ENCODE measurements at regions not wholly inside any gene's neighbourhood (a gene's known extent, or its start where the extent isn't known, plus 50 kb on each side); places are given as distances from the start of the nearest gene placed in this dataset.
"Not testable (repeated sequence)": the region's sequence is repeated elsewhere in the genome, so short reads cannot be mapped to it uniquely, and the experiment has no call there.

DNA sequence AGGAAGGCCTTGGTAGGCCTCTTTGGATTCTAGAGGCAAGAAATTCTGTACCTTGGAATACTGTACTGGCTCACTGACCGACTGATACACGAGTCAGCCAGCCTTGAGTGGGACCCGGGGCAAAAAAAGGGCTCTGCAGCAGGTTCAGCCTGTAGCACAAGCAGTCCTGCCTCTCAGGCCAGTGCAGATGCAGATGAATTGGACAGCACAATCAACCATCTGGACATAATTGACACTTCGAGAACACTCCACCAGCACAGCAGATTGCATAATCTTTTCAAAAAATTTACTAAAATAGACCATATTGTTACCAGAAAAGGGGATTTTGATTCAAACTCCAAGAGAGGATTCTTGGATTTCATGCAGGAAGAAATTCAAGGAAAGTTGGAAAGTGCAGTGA lies 241.6 kb downstream of the RPIA start:
- Mint-ChIP-seq H3K4me3 (no peak overlapping the region), H3K27me3 (ENCODE audit: low read depth in 3 of 3) (peaks cover 0 to 2% (median 0%) of the 10 kb centered on the region in 3 donors), H3K4me1 (no peaks in the 10 kb centered on the region), H3K27ac (no peak overlapping the region), H3K9me3 (no peaks in the 10 kb centered on the region), H3K36me3 (no peaks in the 10 kb centered on the region)
- no peak for DNase-seq

DNA sequence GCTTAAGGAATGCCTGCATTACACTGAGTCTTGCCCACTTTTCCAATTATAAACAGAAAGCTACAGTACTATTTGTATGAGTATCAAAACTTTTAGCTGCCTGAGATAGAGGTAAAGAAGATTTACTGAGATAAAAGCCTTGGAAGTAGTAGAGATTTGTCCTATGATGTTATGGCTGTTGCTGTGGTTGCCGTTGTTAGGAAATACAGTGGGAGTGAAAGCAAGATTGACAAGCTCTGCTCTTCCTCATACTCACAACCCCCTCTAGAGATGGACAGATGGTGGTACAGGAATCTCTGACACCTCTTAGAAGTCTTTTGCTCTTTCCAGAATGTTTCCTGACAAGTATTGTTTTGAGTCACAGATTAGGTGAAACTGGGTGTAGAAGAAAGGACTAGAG lies 242.5 kb downstream of the RPIA start:
- peaks cover 0 to 2% (median 0%) of the 10 kb centered on the region in 3 donors for H3K27me3 Mint-ChIP-seq (ENCODE audit: low read depth in 3 of 3)
- H3K9me3 Mint-ChIP-seq = no peaks in the 10 kb centered on the region
- DNase-seq = no peak
- H3K27ac Mint-ChIP-seq = no peak overlapping the region
- no peaks in the 10 kb centered on the region for H3K4me1 Mint-ChIP-seq
- no peak overlapping the region for H3K4me3 Mint-ChIP-seq
- no peaks in the 10 kb centered on the region for H3K36me3 Mint-ChIP-seq

- H3K9me3 Mint-ChIP-seq; H3K27me3 Mint-ChIP-seq (ENCODE audit: low read depth in 3 of 3); H3K4me1 Mint-ChIP-seq; H3K4me3 Mint-ChIP-seq; H3K36me3 Mint-ChIP-seq; DNase-seq; H3K27ac Mint-ChIP-seq: not testable (repeated sequence)
These were observed 249.7 kb downstream of the RPIA start for GRCh38 chr2:88941178-88941577.

DNA sequence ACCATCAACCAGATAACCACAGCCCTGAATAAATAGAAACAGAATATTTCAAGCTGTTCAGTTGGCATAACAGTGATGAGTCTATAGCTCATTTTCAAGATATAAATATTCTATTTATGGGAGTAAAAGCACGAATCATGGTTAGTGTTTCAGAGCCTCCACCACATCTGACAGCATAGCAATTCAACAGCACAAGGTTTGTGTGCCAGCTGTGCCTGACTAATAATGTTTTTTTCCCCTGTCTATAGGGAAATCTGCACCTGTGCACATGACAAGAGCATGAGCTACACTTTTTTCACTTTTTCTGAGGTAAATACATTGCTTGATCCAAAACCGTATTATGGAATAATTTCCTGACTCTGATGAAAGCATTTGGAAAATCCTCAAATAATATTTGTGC lies 251.3 kb downstream of the RPIA start:
- H3K4me1 Mint-ChIP-seq = no peaks in the 10 kb centered on the region
- H3K36me3 Mint-ChIP-seq = no peaks in the 10 kb centered on the region
- H3K27ac Mint-ChIP-seq = no peak overlapping the region
- H3K9me3 Mint-ChIP-seq = no peaks in the 10 kb centered on the region
- H3K4me3 Mint-ChIP-seq = no peak overlapping the region
- peaks cover 2 to 5% (median 2%) of the 10 kb centered on the region in 3 donors for H3K27me3 Mint-ChIP-seq (ENCODE audit: low read depth in 3 of 3)
- DNase-seq = no peak

DNA sequence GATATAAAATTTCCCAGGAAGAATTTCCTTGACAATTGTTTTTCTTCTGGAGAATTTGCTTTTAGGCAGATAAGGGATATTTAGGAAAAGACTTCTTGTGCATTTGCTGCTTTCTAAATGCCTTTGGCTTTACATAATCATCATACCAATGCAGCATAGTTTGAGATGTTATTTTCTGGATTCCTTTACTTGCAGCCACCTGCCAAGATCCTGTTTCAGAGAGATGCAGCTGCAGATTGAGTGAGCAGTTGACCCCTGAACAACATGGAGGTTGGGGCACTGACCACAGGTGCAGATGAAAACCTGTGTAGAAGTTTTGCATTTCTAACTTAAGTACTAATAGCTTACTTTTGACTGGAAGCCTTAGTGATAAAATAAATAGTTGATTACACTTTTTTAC lies 257.9 kb downstream of the RPIA start:
- Mint-ChIP-seq H3K4me1 (no peaks in the 10 kb centered on the region), H3K9me3 (peaks cover 0 to 2% (median 0%) of the 10 kb centered on the region in 6 donors), H3K36me3 (no peaks in the 10 kb centered on the region), H3K27ac (no peak overlapping the region), H3K27me3 (ENCODE audit: low read depth in 3 of 3) (peaks cover 0 to 9% (median 0%) of the 10 kb centered on the region in 3 donors), H3K4me3 (no peak overlapping the region)
- DNase-seq = no peak

DNA sequence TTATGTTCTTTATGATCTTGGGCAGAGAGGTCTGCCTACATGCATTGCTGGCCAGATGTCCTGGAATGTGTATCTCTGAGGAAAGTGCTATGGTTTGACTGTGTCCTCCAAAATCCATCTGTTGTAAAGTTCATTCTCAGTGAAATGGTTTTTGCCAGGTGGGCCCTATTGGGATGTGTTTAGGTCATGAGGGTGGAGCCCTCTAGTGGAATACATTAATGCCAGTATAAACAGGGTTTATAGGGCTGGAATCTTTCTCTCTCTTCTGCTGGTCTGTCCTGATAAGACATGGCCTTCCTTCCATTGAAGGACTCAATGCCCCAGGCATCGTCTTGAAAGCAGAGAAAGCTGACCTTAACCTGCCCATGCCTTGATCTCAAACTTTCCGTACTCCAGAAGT lies 258.5 kb downstream of the RPIA start:
- peaks cover 0 to 9% (median 0%) of the 10 kb centered on the region in 3 donors for H3K27me3 Mint-ChIP-seq (ENCODE audit: low read depth in 3 of 3)
- H3K27ac Mint-ChIP-seq = no peak overlapping the region
- no peak for DNase-seq
- H3K9me3 Mint-ChIP-seq = peaks cover 0 to 2% (median 0%) of the 10 kb centered on the region in 6 donors
- H3K4me1 Mint-ChIP-seq = no peaks in the 10 kb centered on the region
- no peak overlapping the region for H3K4me3 Mint-ChIP-seq
- no peaks in the 10 kb centered on the region for H3K36me3 Mint-ChIP-seq

- H3K27ac Mint-ChIP-seq = no peak overlapping the region
- no peaks in the 10 kb centered on the region for H3K4me1 Mint-ChIP-seq
- H3K4me3 Mint-ChIP-seq = no peak overlapping the region
These were observed 264.1 kb downstream of the RPIA start for GRCh38 chr2:88955607-88956006.

DNA sequence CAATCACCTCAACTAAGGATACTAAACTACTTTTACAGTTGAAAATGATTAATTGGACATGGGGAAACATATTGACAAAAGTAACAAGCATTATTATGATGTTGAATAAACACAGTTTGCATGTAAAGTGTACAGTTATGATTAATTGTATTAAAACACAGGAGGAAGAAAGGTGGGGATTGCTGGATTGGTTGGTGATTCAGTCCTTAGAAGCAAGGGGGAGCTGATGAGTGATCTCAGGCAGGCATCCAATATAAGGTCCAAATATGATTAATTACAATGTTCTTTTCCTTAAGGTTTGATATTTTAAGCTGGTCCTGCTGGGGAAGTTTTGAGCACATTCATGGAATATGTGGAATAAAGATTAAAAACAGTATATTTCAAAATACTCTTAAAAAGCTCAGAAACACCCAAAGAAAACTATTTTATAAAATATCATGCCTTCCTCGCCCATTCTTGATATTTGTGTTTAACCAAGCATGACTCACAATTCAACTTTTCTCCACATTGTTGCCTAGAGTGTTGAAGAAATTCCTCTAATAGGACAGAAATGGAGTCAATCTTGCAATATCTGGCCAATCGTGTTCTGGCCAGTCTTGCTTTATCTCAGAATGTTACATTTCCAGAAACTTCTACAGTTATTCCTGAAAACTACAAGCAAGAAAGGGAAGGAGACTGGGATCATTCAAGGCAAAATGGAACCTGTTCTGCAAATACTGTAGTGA lies 268.2 kb downstream of the RPIA start:
- Mint-ChIP-seq H3K36me3 (no peaks in the 10 kb centered on the region), H3K9me3 (no peaks in the 10 kb centered on the region), H3K27me3 (ENCODE audit: low read depth in 3 of 3) (peaks cover 0 to 4% (median 2%) of the 10 kb centered on the region in 3 donors), H3K4me3 (no peak overlapping the region), H3K27ac (no peak overlapping the region), H3K4me1 (no peaks in the 10 kb centered on the region)
- no peak for DNase-seq

More at GRCh38 chr2:88955607-88956006, 264.1 kb downstream of the RPIA start:
- Mint-ChIP-seq H3K36me3 (no peaks in the 10 kb centered on the region), H3K27me3 (ENCODE audit: low read depth in 3 of 3) (peaks cover 0 to 4% (median 0%) of the 10 kb centered on the region in 3 donors), H3K9me3 (peaks cover 0 to 2% (median 0%) of the 10 kb centered on the region in 6 donors)
- DNase-seq = no peak

GRCh38 chr2:88961323-88961722 lies 269.9 kb downstream of the RPIA start:
- H3K9me3 Mint-ChIP-seq; H3K27me3 Mint-ChIP-seq (ENCODE audit: low read depth in 3 of 3); H3K27ac Mint-ChIP-seq; DNase-seq; H3K36me3 Mint-ChIP-seq; H3K4me3 Mint-ChIP-seq; H3K4me1 Mint-ChIP-seq: not testable (repeated sequence)

DNA sequence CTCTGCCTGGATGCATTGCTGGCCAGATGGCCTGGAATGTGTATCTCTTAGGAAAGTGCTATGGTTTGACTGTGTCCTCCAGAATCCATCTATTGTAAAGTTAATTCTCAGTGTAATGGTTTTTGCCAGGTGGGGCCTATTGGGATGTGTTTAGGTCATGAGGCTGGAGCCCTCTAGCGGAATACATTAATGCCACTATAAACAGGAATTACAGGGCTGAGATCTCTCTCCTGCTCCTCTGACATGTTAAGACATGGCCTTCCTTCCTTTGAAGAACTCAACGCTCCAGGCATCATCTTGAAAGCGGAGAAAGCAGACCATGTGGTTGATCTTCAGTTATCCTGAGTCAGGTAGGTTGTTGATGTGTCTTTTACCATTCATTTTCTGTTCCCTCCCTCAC lies 276.4 kb downstream of the RPIA start:
- no peak for DNase-seq
- Mint-ChIP-seq H3K36me3 (no peaks in the 10 kb centered on the region), H3K27me3 (ENCODE audit: low read depth in 3 of 3) (peaks cover 0 to 2% (median 0%) of the 10 kb centered on the region in 3 donors), H3K4me3 (no peak overlapping the region), H3K27ac (no peak overlapping the region), H3K4me1 (no peaks in the 10 kb centered on the region), H3K9me3 (peaks cover 0 to 2% (median 0%) of the 10 kb centered on the region in 6 donors)

GRCh38 chr2:88978011-88978410 lies 286.5 kb downstream of the RPIA start:
- not testable (repeated sequence) for H3K9me3 Mint-ChIP-seq; H3K4me1 Mint-ChIP-seq; DNase-seq; H3K27me3 Mint-ChIP-seq (ENCODE audit: low read depth in 3 of 3); H3K36me3 Mint-ChIP-seq; H3K27ac Mint-ChIP-seq; H3K4me3 Mint-ChIP-seq

DNA sequence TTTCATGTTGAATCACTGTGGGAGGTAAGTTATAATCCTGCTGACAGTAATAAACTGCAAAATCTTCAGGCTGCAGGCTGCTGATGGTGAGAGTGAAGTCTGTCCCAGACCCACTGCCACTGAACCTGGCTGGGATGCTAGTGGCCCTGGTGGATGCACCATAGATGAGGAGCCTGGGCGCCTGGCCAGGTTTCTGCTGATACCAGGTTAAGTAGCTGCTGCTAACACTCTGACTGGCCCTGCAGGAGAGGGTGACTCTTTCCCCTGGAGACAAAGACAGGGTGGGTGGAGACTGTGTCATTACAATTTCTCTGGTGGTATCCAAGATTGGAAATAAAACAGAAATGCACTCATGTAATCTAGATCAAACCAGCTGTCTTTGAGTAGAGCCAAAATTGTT lies 287.0 kb downstream of the RPIA start:
- not testable (repeated sequence) for H3K27ac Mint-ChIP-seq; H3K27me3 Mint-ChIP-seq (ENCODE audit: low read depth in 3 of 3); H3K4me3 Mint-ChIP-seq; DNase-seq; H3K36me3 Mint-ChIP-seq; H3K9me3 Mint-ChIP-seq; H3K4me1 Mint-ChIP-seq

DNA sequence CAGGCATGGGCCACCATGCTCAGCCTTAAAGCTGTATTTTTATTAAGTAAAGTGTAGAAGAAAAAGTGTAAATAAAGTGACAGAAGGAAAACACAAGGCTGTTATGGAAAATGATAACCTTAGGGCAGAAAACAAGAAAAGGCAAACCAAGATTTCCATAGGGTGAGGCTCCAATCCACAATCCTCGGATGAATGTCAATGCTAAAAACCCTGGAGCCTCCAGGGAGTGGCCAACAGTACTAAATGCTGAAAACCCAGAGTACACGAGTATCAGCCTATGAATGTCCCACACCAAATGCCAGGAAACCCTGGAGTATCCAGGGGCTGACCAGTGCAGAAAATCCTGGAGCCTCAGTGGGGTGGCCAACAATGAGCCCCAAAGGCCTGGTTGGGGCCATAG lies 292.6 kb downstream of the RPIA start:
- DNase-seq; H3K27me3 Mint-ChIP-seq (ENCODE audit: low read depth in 3 of 3); H3K4me3 Mint-ChIP-seq; H3K4me1 Mint-ChIP-seq; H3K9me3 Mint-ChIP-seq; H3K36me3 Mint-ChIP-seq; H3K27ac Mint-ChIP-seq: not testable (repeated sequence)

DNA sequence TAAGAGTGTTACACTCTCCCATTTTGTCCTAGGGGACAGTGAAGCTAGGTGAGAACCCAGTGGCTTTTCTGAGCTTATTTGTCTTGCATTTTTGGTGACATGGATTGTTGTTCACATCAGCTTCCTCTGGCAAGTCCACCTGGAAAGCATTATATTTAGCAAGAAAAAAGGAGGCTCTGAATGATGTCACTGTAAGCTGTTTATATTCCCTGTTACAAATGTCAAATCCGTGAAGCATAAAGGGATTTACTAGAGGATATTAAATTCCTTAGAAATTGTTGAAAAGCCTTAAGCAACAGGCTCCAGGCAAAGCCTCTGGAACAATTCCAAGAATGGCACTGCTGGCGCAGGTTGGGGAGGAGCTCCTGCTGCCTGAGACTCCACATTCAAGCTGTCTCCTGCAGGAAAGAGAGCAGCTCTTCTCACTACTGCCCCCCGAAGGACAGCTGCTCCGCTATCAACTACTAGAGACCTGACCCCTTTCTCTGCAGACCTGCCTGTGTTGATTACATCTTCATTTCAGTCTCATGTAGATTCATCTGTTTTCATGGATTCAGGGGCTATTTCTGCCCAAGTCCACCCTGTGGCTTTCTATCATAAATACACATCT lies 295.4 kb downstream of the RPIA start:
- not testable (repeated sequence) for H3K9me3 Mint-ChIP-seq; H3K36me3 Mint-ChIP-seq; H3K27me3 Mint-ChIP-seq (ENCODE audit: low read depth in 3 of 3); DNase-seq; H3K4me1 Mint-ChIP-seq; H3K4me3 Mint-ChIP-seq; H3K27ac Mint-ChIP-seq

DNA sequence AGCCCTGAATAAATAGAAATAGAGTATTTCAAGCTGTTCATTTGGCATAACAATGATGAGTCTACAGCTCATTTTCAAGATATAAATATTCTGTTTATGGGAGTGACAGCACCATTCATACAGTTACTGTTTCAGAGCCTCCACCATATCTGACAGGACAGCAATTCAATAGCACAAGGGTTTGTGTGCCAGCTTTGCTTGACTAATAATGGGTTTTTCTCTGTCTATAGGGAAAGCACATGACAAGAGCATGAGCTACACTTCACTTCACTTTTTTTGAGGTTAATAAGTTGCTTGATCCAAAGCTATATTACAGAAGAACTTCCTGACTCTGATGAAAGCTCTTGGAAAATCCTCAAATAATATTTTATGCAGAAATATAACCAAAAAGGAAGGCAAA lies 297.1 kb downstream of the RPIA start:
- not testable (repeated sequence) for H3K27me3 Mint-ChIP-seq (ENCODE audit: low read depth in 3 of 3); H3K4me1 Mint-ChIP-seq; DNase-seq; H3K9me3 Mint-ChIP-seq; H3K4me3 Mint-ChIP-seq; H3K36me3 Mint-ChIP-seq; H3K27ac Mint-ChIP-seq
